Upper lobe of right lung (tissue), 1 donor: ENCODE measurements at regions not wholly inside any gene's neighbourhood (a gene's known extent, or its start where the extent isn't known, plus 50 kb on each side); places are given as distances from the start of the nearest gene placed in this dataset.
A peak's percentile ranks its signal among the peaks of the same experiment; 100 is the strongest.

Source experiments
- ATAC-seq: fragments of 200-7000 bp; cut with Tn5 transposase; one replicate; pipeline ENCODE4 v1.9.1; 2020; ENCODE audit warnings: mild to moderate bottlenecking, moderate library complexity
- DNase-seq: peaks from one replicate; pipeline ENCODE4 v3.0.0-alpha.2; 2020
- H3K27ac ChIP-seq: fragments of 200-600 bp; one replicate; pipeline ENCODE4 v1.8.0; 2022
- H3K27me3 ChIP-seq: fragments of 200-600 bp; one replicate; pipeline ENCODE4 v1.8.0; 2022; ENCODE audit warnings: mild to moderate bottlenecking
- H3K36me3 ChIP-seq: fragments of 200-600 bp; one replicate; pipeline ENCODE4 v1.8.0; 2022
- H3K4me1 ChIP-seq: fragments of 200-600 bp; one replicate; pipeline ENCODE4 v1.8.0; 2022
- H3K4me3 ChIP-seq: fragments of 200-600 bp; one replicate; pipeline ENCODE4 v1.8.0; 2022; ENCODE audit warnings: mild to moderate bottlenecking
- H3K9me3 ChIP-seq: fragments of 200-600 bp; one replicate; pipeline ENCODE4 v1.8.0; 2022
- intact Hi-C: fragments of 100-400 bp; cut with DNase I; formaldehyde crosslinking; loops from one replicate; pipeline ENCODE4 v1.11.0; 2022
- TF ChIP-seq, protein P1 (sequence below): fragments of 200-600 bp; IDR thresholded peaks from one replicate; pipeline ENCODE4 v1.8.0; 2022; ENCODE audit warnings: antibody characterized with exemption
- donor health status: DM: no; HTN: yes; CAD: no; lungs with severe emphysema.

DNA sequence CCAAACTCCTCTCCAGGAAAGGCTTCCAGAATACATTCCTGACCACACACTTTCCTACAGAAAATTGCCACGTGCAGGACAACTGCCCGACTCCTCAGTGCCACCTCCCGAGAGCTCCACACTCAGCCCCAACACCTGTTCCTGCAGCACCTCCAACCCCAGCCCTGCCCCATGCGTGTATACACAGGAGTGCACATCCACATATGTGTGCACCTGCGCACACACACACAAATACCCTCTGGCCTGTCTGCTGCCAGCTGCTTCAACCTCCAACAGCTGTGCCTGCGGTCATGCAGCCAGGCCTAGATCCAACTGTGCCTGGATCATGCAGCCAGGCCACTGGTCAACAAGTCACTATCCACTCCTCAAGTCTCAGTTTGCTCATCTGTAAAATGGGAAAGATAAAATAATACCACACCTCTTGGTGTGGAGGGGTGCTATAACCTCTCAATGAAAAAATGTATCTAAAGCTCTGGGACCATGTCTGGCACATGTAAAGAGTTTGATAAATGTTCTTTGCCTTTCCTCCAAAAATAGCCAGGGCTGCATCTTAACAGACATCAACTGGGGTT, 152.1 kb upstream of the ID2 start:
- Histone ChIP-seq H3K27me3 (no peaks in the 10 kb centered on the region), H3K9me3 (peaks cover 11% of the 10 kb centered on the region), H3K27ac (no peak overlapping the region), H3K36me3 (no peaks in the 10 kb centered on the region), H3K4me1 (peaks cover 14% of the 10 kb centered on the region), H3K4me3 (no peak overlapping the region)
- ATAC-seq = no peak
- no peak for DNase-seq
- TF ChIP-seq, protein P1, sequence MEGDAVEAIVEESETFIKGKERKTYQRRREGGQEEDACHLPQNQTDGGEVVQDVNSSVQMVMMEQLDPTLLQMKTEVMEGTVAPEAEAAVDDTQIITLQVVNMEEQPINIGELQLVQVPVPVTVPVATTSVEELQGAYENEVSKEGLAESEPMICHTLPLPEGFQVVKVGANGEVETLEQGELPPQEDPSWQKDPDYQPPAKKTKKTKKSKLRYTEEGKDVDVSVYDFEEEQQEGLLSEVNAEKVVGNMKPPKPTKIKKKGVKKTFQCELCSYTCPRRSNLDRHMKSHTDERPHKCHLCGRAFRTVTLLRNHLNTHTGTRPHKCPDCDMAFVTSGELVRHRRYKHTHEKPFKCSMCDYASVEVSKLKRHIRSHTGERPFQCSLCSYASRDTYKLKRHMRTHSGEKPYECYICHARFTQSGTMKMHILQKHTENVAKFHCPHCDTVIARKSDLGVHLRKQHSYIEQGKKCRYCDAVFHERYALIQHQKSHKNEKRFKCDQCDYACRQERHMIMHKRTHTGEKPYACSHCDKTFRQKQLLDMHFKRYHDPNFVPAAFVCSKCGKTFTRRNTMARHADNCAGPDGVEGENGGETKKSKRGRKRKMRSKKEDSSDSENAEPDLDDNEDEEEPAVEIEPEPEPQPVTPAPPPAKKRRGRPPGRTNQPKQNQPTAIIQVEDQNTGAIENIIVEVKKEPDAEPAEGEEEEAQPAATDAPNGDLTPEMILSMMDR = no peak
- intact Hi-C loops = no loop called here

- DNase-seq = no peak
- H3K9me3 ChIP-seq = peaks cover 11% of the 10 kb centered on the region
- TF ChIP-seq, protein P1 = no peak
Measured at GRCh38 chr2:8531481-8531880, 150.4 kb upstream of the ID2 start.

DNA sequence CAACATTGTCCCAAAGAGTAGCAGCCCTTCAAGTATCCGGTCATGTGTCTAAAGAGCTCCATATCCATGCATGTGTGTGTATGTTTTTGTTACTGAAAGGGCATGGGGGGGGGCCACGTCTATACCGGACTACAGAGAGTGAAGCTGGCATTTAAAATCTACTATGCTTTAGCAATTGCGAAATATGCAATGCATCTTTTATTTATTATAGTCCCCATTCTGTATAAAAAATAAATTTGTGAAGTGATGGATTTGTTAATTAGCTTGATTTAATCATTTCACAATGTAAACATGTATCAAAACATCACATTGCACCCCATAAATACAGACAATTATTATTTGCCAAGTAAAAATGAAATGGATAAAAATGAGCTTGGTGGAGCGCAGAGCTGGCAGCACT, 149.4 kb upstream of the ID2 start:
- ATAC-seq = no peak
- no peak for DNase-seq
- no peaks in the 10 kb centered on the region for H3K27me3 ChIP-seq
- peaks cover 11% of the 10 kb centered on the region for H3K9me3 ChIP-seq
- no peak overlapping the region for H3K4me3 ChIP-seq
- H3K27ac ChIP-seq = no peak overlapping the region
- intact Hi-C loops = no loop called here
- H3K36me3 ChIP-seq = no peaks in the 10 kb centered on the region
- peaks cover 25% of the 10 kb centered on the region for H3K4me1 ChIP-seq
- TF ChIP-seq, protein P1 = no peak

More at GRCh38 chr2:8531481-8531880, 150.4 kb upstream of the ID2 start:
- no peak for ATAC-seq
- intact Hi-C loops = no loop called here
- no peak overlapping the region for H3K27ac ChIP-seq
- H3K4me1 ChIP-seq = peaks cover 17% of the 10 kb centered on the region
- H3K27me3 ChIP-seq = no peaks in the 10 kb centered on the region
- no peak overlapping the region for H3K4me3 ChIP-seq
- no peaks in the 10 kb centered on the region for H3K36me3 ChIP-seq

- Histone ChIP-seq H3K27me3 (no peaks in the 10 kb centered on the region), H3K36me3 (no peaks in the 10 kb centered on the region), H3K9me3 (peaks cover 11% of the 10 kb centered on the region), H3K27ac (peak overlapping the region; percentile 65), H3K4me3 (no peak overlapping the region), H3K4me1 (peaks cover 29% of the 10 kb centered on the region)
- TF ChIP-seq, protein P1 = no peak
- intact Hi-C loops = no loop called here
- DNase-seq (no peak), ATAC-seq (no peak)
Measured at GRCh38 chr2:8533923-8534322, 147.9 kb upstream of the ID2 start.

DNA sequence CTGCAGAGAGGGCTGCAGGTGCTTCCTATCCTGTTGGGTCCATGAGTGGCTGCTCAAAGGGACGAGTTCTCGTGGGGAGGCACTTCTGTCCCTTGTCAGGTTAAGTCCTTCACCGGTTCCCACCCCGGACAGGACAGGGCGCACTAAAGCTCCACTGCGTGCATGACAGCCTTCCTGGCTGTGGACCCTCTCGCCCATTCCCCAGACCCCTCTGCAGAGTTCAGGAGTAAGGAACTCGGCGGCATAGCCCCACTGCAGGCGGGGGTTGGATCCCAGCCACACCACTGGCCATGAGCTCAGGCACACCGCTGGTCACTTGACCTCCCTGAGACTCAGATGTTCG, 147.5 kb upstream of the ID2 start:
- Histone ChIP-seq H3K4me3 (no peak overlapping the region), H3K36me3 (no peaks in the 10 kb centered on the region), H3K27me3 (no peaks in the 10 kb centered on the region), H3K4me1 (peaks cover 32% of the 10 kb centered on the region), H3K9me3 (peaks cover 11% of the 10 kb centered on the region), H3K27ac (peak overlapping the region; percentile 65)
- ATAC-seq (no peak), DNase-seq (no peak)
- TF ChIP-seq, protein P1 = no peak
- intact Hi-C loops = no loop called here
